ENCODE measurements at regions not wholly inside any gene's neighbourhood (a gene's known extent, or its start where the extent isn't known, plus 50 kb on each side); places are given as distances from the start of the nearest gene placed in this dataset.
A peak's percentile ranks its signal among the peaks of the same experiment; 100 is the strongest.

DNA sequence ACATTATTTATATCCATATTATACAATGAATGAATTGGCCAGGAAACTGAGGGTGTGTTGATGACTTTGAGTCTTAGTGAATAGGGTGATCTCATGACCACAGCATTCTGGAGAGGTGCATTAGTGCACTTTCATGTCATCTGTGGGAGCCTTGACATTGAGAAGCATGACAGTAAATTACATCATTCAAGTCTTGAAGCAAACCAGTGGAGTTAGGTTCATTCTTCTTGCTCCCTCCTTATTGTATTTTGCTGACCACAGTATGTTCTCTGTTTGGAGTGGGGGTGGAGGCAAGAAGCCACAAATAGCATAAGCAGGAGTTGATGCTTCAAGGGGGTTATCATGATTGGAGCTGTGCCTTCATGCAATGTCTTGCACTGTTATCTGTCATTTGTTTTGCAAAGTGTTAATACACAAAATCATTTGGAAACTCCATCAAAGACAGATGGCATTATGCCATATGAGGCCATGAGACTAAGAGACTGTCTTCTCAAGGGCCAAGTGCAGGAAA is 680.2 kb downstream of the NYAP2 start:
- no peak for TF ChIP-seq CTCF (IDR thresholded peaks at IDR 0.05; ENCODE audit: low read depth, low read length)
- H3K4me1 ChIP-seq (ENCODE audit: low read depth): peaks cover 5% of the 10 kb centered on the region
- H3K27ac ChIP-seq: no peak overlapping the region
- peak in 1 of 2 donors; percentile 84 for DNase-seq (ENCODE audit: low read depth in 1 of 2, low spot score in 1 of 2)
- no peaks in the 10 kb centered on the region for H3K27me3 ChIP-seq
- no peak overlapping the region for H3K4me3 ChIP-seq
- H3K36me3 ChIP-seq: no peaks in the 10 kb centered on the region
- no peaks in the 10 kb centered on the region for H3K9me3 ChIP-seq (ENCODE audit: low read depth)

DNA sequence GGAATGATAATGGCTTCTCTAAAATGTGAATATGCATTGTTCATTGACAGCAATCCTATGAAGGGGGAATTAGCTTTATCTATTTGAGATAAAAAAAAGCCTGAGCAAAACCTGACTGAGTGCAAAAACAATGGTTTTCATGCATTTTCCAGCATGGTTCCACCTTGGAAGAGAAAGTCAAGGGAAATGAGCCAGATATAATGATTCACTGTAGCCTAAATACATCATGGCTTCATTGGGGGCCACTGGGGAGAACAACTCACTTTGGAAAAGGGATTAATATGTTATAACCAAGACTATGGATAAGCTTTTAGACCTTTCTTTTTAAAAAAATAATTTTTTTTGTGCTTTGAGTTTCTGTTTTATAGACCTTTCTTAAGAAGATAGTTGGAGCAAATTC is 679.7 kb downstream of the NYAP2 start:
- no peak overlapping the region for H3K4me3 ChIP-seq
- no peaks in the 10 kb centered on the region for H3K9me3 ChIP-seq (ENCODE audit: low read depth)
- no peak overlapping the region for H3K27ac ChIP-seq
- H3K36me3 ChIP-seq: no peaks in the 10 kb centered on the region
- DNase-seq (ENCODE audit: low read depth in 1 of 2, low spot score in 1 of 2): peak in 1 of 2 donors; percentile 22
- TF ChIP-seq CTCF (IDR thresholded peaks at IDR 0.05; ENCODE audit: low read depth, low read length): no peak
- H3K4me1 ChIP-seq (ENCODE audit: low read depth): peaks cover 5% of the 10 kb centered on the region
- H3K27me3 ChIP-seq: no peaks in the 10 kb centered on the region

DNA sequence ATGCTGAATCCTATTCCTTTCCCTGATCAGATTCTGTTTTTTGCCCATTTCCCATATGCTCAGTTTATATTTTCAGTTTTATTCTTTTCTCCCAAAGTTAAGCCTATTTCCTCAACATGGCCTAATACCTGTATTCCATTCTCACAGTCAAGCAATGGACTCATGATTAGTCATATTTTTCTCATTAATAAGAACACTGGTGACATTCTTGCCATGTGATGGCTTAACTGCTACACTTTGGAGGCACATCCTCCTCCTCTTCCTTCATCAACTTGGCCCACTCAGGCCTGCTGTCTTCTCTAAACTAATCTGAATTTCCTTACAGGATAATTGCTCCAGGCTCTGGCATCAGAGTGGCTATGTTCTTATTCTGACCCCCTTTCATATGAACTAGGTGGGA is 679.2 kb downstream of the NYAP2 start:
- no peak for DNase-seq (ENCODE audit: low read depth in 1 of 2, low spot score in 1 of 2)
- TF ChIP-seq CTCF (IDR thresholded peaks at IDR 0.05; ENCODE audit: low read depth, low read length): no peak
- Histone ChIP-seq H3K4me3 (no peak overlapping the region), H3K27ac (no peak overlapping the region), H3K36me3 (no peaks in the 10 kb centered on the region), H3K9me3 (ENCODE audit: low read depth) (no peaks in the 10 kb centered on the region), H3K4me1 (ENCODE audit: low read depth) (peaks cover 5% of the 10 kb centered on the region), H3K27me3 (no peaks in the 10 kb centered on the region)

GRCh38 chr2:226077841-226078240 is 678.3 kb downstream of the NYAP2 start:
- H3K4me1 ChIP-seq (ENCODE audit: low read depth): peaks cover 5% of the 10 kb centered on the region
- H3K27me3 ChIP-seq: no peaks in the 10 kb centered on the region
- H3K4me3 ChIP-seq: no peak overlapping the region
- no peaks in the 10 kb centered on the region for H3K36me3 ChIP-seq
- no peak for TF ChIP-seq CTCF (IDR thresholded peaks at IDR 0.05; ENCODE audit: low read depth, low read length)
- no peak for DNase-seq (ENCODE audit: low read depth in 1 of 2, low spot score in 1 of 2)
- H3K9me3 ChIP-seq (ENCODE audit: low read depth): no peaks in the 10 kb centered on the region
- no peak overlapping the region for H3K27ac ChIP-seq

- Histone ChIP-seq H3K9me3 (ENCODE audit: low read depth) (no peaks in the 10 kb centered on the region), H3K27ac (no peak overlapping the region), H3K4me3 (no peak overlapping the region), H3K36me3 (no peaks in the 10 kb centered on the region), H3K27me3 (no peaks in the 10 kb centered on the region), H3K4me1 (ENCODE audit: low read depth) (peaks cover 5% of the 10 kb centered on the region)
- no peak for DNase-seq (ENCODE audit: low read depth in 1 of 2, low spot score in 1 of 2)
- no peak for TF ChIP-seq CTCF (IDR thresholded peaks at IDR 0.05; ENCODE audit: low read depth, low read length)
Observed at GRCh38 chr2:226077031-226077430, 677.5 kb downstream of the NYAP2 start.

DNA sequence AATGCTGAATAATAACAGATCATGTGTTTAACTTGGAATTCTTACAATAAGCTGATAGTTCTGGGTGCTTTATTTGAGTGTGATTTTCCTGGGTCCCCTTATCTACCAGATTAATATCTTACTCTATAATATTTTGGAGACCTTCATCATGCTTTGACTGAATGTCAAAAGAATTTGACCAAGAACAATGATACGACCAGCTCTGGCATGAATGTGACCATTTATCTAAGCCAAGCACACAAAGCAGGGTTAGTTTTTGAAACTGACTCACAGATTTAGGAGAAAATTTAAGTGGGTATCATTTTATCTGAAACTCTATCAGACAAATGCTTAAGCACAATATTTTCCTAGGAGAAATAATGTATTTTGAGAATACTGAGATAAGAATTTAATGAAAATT is 677.0 kb downstream of the NYAP2 start:
- H3K4me1 ChIP-seq (ENCODE audit: low read depth): peaks cover 5% of the 10 kb centered on the region
- no peak for DNase-seq (ENCODE audit: low read depth in 1 of 2, low spot score in 1 of 2)
- no peak for TF ChIP-seq CTCF (IDR thresholded peaks at IDR 0.05; ENCODE audit: low read depth, low read length)

More for the DNA sequence above, 677.0 kb downstream of the NYAP2 start:
- H3K4me3 ChIP-seq: no peak overlapping the region
- no peaks in the 10 kb centered on the region for H3K9me3 ChIP-seq (ENCODE audit: low read depth)
- H3K27me3 ChIP-seq: no peaks in the 10 kb centered on the region
- H3K27ac ChIP-seq: no peak overlapping the region
- no peaks in the 10 kb centered on the region for H3K36me3 ChIP-seq

Data from cardiac muscle cell (in vitro differentiated cells and primary cell).